Mucosa of rectum (tissue), 2 donors: ENCODE measurements at regions not wholly inside any gene's neighbourhood (a gene's known extent, or its start where the extent isn't known, plus 50 kb on each side); places are given as distances from the start of the nearest gene placed in this dataset.
"Not testable (repeated sequence)": the region's sequence is repeated elsewhere in the genome, so short reads cannot be mapped to it uniquely, and the experiment has no call there.

Experiments used
- H3K27ac ChIP-seq, 2 donors: one replicate each; pipeline ENCODE4 v1.7.0; 2013; ENCODE audit warnings: inconsistent platforms in 2 of 2, low read depth in 2 of 2, low read length in 2 of 2
- H3K27me3 ChIP-seq, 2 donors: one replicate each; pipeline ENCODE4 v1.7.0; 2013; ENCODE audit warnings: low read length in 2 of 2; ENCODE audit not compliant: control insufficient read depth in 2 of 2, insufficient read depth in 2 of 2
- H3K36me3 ChIP-seq, 2 donors: one replicate each; pipeline ENCODE4 v1.7.0; 2013; ENCODE audit warnings: low read length in 2 of 2; ENCODE audit not compliant: control insufficient read depth in 2 of 2, insufficient read depth in 2 of 2
- H3K4me1 ChIP-seq, 2 donors: one replicate each; pipeline ENCODE4 v1.7.0; 2013; ENCODE audit warnings: low read length in 2 of 2, mild to moderate bottlenecking in 1 of 2; ENCODE audit not compliant: control insufficient read depth in 2 of 2, insufficient read depth in 2 of 2
- H3K4me3 ChIP-seq, 2 donors: one replicate each; pipeline ENCODE4 v1.7.0; 2013; ENCODE audit warnings: low read length in 2 of 2
- H3K9ac ChIP-seq, 2 donors: one replicate each; pipeline ENCODE4 v1.7.0; 2013; ENCODE audit warnings: low read length in 2 of 2, low read depth in 1 of 2, mild to moderate bottlenecking in 1 of 2
- H3K9me3 ChIP-seq, 2 donors: one replicate each; pipeline ENCODE4 v1.7.0; 2013; ENCODE audit warnings: low read length in 2 of 2; ENCODE audit not compliant: control insufficient read depth in 2 of 2
- donor health status: healthy.
- donor health status: Normal muscosa, but diverticular disease.

DNA sequence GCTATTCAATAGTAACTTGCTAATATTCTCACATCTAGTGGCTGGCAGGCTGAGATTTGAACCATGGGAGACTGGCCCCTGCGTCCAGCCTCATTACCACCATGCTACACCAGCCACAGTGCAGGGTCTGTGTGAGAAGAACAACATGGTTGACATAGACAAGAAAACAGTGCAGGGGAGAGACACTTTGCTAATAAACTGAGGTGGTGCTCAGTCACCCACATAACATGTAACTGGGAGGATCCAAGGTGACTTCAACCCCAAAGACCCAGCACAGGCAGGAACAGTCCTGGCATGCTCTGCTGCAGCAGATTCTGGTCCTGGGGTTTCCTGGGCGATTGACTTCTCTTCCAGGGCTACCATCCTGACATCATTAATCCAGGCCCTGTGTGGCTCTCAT is 143.1 kb downstream of the CSNK2A3 start:
- Histone ChIP-seq H3K36me3 (no peaks in the 10 kb centered on the region), H3K27ac (no peak overlapping the region), H3K4me3 (no peak overlapping the region), H3K9me3 (no peaks in the 10 kb centered on the region), H3K9ac (no peak overlapping the region), H3K4me1 (peaks cover 0 to 3% of the 10 kb centered on the region in 2 donors), H3K27me3 (no peaks in the 10 kb centered on the region)

DNA sequence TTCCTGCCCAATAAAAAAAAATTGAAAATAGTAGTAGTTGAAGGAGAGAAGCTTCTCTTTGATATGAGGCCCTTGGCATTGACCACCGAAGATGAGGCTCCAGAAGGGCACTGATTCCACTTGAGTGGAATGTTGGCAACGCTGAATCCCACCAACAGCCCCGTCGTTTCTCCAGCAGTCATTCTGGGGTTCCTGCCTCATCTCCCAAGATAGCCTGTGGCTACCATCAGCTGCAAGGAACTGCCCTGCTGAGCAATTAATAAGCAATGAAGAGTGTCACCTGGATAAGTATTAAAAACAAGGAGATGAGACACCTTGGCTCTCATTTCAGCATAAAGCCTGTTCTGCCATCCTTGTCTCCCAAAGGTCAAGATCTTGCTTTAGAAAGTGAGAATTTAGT is 144.1 kb downstream of the CSNK2A3 start:
- H3K27me3 ChIP-seq, result no peaks in the 10 kb centered on the region
- no peak overlapping the region for H3K4me3 ChIP-seq
- peaks cover 0 to 3% of the 10 kb centered on the region in 2 donors for H3K4me1 ChIP-seq
- H3K9ac ChIP-seq, result no peak overlapping the region
- no peak overlapping the region for H3K27ac ChIP-seq
- H3K9me3 ChIP-seq, result no peaks in the 10 kb centered on the region
- no peaks in the 10 kb centered on the region for H3K36me3 ChIP-seq

DNA sequence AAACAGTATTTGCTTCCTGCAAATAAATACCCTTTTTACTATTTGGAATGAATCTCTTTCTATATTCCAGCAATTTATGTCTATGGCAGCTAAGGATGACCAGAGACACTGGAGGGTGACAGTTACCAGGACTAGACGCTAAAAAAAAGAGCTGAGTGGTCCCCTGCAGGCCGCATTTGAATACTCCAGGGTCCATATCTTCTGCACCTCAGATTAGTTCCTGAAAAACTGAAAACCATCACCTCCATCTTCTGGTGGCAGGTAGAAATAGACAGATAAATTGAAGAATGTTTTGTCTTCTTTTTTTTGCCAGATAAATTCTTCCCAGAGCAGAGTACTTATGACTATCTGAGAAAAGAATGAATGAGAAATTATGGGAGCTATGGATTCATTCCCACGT is 145.6 kb downstream of the CSNK2A3 start:
- Histone ChIP-seq H3K4me1 (peaks cover 0 to 3% of the 10 kb centered on the region in 2 donors), H3K27me3 (no peaks in the 10 kb centered on the region), H3K36me3 (no peaks in the 10 kb centered on the region), H3K9ac (no peak overlapping the region), H3K27ac (no peak overlapping the region), H3K4me3 (no peak overlapping the region), H3K9me3 (peaks cover 0 to 8% of the 10 kb centered on the region in 2 donors)

DNA sequence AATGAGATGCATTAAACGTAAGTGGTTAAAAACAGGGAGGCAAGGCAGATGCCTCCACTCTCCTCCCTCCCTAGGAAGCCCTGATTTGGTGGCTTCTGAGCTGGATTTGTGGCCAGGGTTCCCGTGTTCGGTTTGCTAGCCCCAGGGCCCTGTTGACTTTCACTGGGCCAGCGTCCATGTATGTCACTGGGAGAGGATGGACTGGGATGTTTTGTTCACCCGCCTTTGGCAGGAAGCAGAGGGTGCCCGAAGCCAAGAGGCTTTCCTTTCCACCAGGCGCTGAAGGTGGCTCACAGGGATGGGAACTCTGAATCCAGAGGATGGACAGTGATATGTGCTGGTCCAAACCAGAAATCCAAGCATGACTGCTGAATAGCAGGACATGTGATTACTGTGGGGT is 146.6 kb downstream of the CSNK2A3 start:
- H3K9ac ChIP-seq, result no peak overlapping the region
- no peaks in the 10 kb centered on the region for H3K27me3 ChIP-seq
- H3K27ac ChIP-seq, result no peak overlapping the region
- peaks cover 0 to 10% of the 10 kb centered on the region in 2 donors for H3K9me3 ChIP-seq
- H3K4me1 ChIP-seq, result no peaks in the 10 kb centered on the region
- H3K4me3 ChIP-seq, result no peak overlapping the region
- no peaks in the 10 kb centered on the region for H3K36me3 ChIP-seq

DNA sequence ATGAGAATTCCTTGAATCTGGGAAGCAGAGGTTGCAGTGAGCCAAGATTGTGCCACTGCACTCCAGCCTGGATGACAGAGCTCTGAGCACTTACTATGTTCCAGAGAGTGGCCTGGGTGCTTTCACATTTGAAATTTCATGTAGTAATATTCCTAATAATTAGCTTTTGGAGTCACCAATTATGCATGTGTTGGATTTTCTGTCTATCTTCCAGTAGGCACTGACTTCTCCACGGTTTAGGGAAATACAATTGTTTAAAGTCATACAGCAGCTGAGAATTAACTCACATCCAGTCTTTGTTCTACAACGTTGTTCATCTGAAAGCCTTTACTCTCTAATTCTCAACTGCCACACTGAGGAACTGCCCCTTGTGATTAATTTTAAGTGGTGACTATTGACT is 150.2 kb downstream of the CSNK2A3 start:
- no peak overlapping the region for H3K9ac ChIP-seq

DNA sequence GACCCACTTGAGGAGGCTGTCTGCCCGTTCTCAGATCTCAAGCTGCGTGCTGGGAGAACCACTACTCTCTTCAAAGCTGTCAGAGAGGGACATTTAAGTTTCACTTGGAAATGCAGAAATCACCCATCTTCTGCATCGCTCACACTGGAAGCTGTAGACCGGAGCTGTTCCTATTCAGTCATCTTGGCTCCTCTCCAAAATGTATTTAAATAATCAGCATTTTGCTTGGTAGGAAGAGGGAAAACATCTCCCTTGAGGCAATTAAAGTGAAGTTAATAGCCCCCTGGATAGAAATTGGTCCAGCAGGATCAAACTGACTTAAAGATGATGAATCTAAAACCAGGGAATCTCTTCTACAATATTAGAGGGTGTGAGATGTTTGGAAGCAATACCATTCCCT is 151.7 kb downstream of the CSNK2A3 start:
- H3K4me1 ChIP-seq, H3K36me3 ChIP-seq: not testable (repeated sequence)

More for the DNA sequence above, 150.2 kb downstream of the CSNK2A3 start:
- Histone ChIP-seq H3K36me3 (no peaks in the 10 kb centered on the region), H3K9me3 (peaks cover 0 to 10% of the 10 kb centered on the region in 2 donors), H3K4me3 (no peak overlapping the region), H3K27ac (no peak overlapping the region), H3K27me3 (no peaks in the 10 kb centered on the region), H3K4me1 (no peaks in the 10 kb centered on the region)

DNA sequence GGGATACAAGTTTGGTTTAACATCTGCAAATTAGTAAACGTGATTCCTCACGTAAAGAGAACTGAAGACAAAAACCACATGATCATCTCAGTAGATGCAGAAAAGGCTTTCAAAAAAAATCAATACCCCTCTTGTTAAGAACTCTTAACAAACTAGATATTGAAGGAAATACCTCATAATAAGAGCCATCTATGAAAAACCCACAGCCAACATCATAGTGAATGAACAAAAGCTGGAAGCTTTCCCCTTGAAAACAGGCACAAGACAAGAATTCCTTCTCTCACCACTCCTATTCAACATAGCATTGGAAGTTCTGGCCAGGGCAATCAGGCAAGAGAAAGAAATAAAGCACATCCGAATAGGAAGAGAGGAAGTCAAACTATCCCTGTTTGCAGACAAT is 160.5 kb downstream of the CSNK2A3 start:
- Histone ChIP-seq H3K27ac (no peak overlapping the region), H3K27me3 (no peaks in the 10 kb centered on the region), H3K4me1 (no peaks in the 10 kb centered on the region), H3K9ac (no peak overlapping the region), H3K36me3 (no peaks in the 10 kb centered on the region), H3K4me3 (no peak overlapping the region), H3K9me3 (no peaks in the 10 kb centered on the region)

More for the DNA sequence above, 151.7 kb downstream of the CSNK2A3 start:
- H3K27ac ChIP-seq, H3K9me3 ChIP-seq, H3K4me3 ChIP-seq, H3K9ac ChIP-seq, H3K27me3 ChIP-seq: not testable (repeated sequence)

DNA sequence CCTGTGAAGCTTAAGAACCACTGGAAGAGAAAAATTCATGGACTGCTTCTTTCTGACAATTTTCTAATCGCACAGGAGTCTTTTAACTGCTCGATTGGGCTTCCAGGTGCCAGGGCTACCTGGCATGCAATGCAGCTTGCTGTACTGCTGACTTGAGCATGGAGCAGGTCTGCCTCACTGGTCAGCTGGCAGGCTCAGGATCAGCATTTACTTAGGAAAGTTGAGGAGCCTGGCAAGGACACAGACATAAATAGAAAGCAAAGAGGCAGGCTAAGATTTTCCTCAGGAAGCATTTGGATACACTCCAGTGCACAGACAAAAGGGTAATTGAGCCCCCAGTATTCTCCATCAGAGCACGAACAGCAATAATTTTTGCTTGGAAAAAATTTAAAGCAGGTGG is 163.5 kb downstream of the CSNK2A3 start:
- no peak overlapping the region for H3K4me3 ChIP-seq
- no peaks in the 10 kb centered on the region for H3K4me1 ChIP-seq
- no peak overlapping the region for H3K9ac ChIP-seq
- H3K27ac ChIP-seq, result no peak overlapping the region
- H3K9me3 ChIP-seq, result no peaks in the 10 kb centered on the region
- H3K27me3 ChIP-seq, result no peaks in the 10 kb centered on the region
- no peaks in the 10 kb centered on the region for H3K36me3 ChIP-seq

DNA sequence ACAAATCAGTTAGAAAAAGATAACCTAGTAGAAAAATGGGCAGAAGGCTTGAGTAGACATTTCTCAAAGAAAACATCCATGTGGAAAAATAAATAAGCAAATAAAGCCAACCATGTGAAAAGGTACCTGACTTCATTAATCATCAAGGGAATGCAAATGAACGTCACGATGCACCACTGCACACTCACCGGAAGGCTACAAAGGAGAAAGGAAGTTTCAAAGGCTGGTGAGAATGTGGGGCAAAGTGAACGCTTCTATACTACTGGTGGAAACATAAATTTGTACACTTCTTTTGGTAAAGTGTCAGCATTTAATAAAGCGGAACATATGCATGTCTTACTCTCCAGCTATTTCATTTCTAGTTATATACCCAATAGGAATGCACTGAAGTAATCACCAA is 166.8 kb downstream of the CSNK2A3 start:
- Histone ChIP-seq H3K9me3 (no peaks in the 10 kb centered on the region), H3K27me3 (no peaks in the 10 kb centered on the region), H3K36me3 (no peaks in the 10 kb centered on the region), H3K4me3 (no peak overlapping the region), H3K4me1 (no peaks in the 10 kb centered on the region), H3K27ac (no peak overlapping the region), H3K9ac (no peak overlapping the region)

DNA sequence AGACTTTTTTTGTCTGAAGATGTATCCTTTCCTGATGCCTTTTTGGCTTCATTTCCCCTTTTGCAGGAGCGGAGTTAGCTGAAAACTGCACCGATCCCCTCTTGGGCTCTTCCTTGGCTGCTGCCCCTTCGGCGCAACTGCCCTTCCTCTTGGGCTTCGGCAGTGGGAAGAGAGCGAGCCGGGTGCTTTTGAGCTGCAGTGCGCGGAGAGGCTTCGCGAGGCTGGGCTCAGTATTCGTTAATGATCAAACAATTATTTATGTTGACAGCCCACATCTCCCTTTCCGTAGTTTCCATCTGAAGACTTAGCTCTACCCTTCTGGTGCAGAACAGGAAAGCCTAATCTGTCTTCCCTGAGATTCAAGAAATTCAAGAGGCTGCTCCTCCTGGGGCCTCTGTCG is 170.8 kb downstream of the CSNK2A3 start:
- Histone ChIP-seq H3K9me3 (no peaks in the 10 kb centered on the region), H3K9ac (no peak overlapping the region), H3K27ac (no peak overlapping the region), H3K36me3 (no peaks in the 10 kb centered on the region), H3K4me3 (no peak overlapping the region), H3K27me3 (no peaks in the 10 kb centered on the region), H3K4me1 (no peaks in the 10 kb centered on the region)
